ENCODE measurements at regions not wholly inside any gene's neighbourhood (a gene's known extent, or its start where the extent isn't known, plus 50 kb on each side); places are given as distances from the start of the nearest gene placed in this dataset.
"Not testable (repeated sequence)": the region's sequence is repeated elsewhere in the genome, so short reads cannot be mapped to it uniquely, and the experiment has no call there.

GRCh38 chr5:163750415-163750814 is 245.0 kb downstream of the MAT2B start:
- TF ChIP-seq CTCF (IDR thresholded peaks at IDR 0.05; ENCODE audit: insufficient read depth, low read length, poor library complexity, severe bottlenecking); EZH2phosphoT487 (conservative IDR thresholded peaks at IDR 0.05; ENCODE audit: low read length): not testable (repeated sequence)

All from SU-DHL-6 (cell line).